HFFc6 (cell line): ENCODE measurements at regions not wholly inside any gene's neighbourhood (a gene's known extent, or its start where the extent isn't known, plus 50 kb on each side); places are given as distances from the start of the nearest gene placed in this dataset.

Experiments used
- DNase-seq: peaks from one replicate; pipeline ENCODE4 v3.0.0-alpha.2; 2018
- H3K27ac Mint-ChIP-seq: 2 replicates; pipeline ENCODE4 v1.8.0; 2020; ENCODE audit warnings: mild to moderate bottlenecking, mixed read lengths
- H3K27me3 Mint-ChIP-seq: 2 replicates; pipeline ENCODE4 v1.8.0; 2021; ENCODE audit warnings: mild to moderate bottlenecking, moderate library complexity, mixed read lengths; ENCODE audit not compliant: insufficient read depth
- H3K36me3 Mint-ChIP-seq: 2 replicates; pipeline ENCODE4 v1.8.0; 2021; ENCODE audit warnings: low read depth, mixed read lengths
- H3K4me1 Mint-ChIP-seq: 2 replicates; pipeline ENCODE4 v1.8.0; 2020; ENCODE audit warnings: low read depth, mixed read lengths
- H3K4me3 Mint-ChIP-seq: 2 replicates; pipeline ENCODE4 v1.8.0; 2020; ENCODE audit warnings: mild to moderate bottlenecking, moderate library complexity, mixed read lengths
- H3K9me3 Mint-ChIP-seq: 2 replicates; pipeline ENCODE4 v1.8.0; 2020; ENCODE audit warnings: mild to moderate bottlenecking, mixed read lengths
- CTCF ChIP-seq: fragments of 200-600 bp; sonication (generic); IDR thresholded peaks from 2 replicates; pipeline ENCODE4 v1.5.0; 2021; ENCODE audit warnings: antibody characterized with exemption, mild to moderate bottlenecking

DNA sequence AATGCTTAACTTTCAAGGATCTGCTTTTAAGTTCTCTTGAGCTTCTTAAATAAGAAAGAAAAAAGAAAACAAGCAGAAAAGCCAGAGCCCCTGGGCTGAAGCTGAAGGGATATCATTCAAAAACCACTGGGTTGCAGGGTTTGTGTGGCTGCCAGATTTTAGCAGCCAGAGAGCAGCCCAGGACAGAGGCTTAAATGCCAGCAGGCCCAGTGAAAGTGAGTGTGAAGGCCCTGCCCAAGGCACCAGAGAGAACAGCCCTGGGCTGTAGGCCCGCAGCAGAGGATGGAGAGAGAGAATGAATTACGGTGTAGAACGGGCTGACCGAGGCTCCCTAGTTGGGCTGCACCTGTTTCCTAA is 106.3 kb upstream of the BOC start:
- no peak for TF ChIP-seq CTCF
- no peak overlapping the region for H3K4me3 Mint-ChIP-seq
- no peaks in the 10 kb centered on the region for H3K9me3 Mint-ChIP-seq
- H3K36me3 Mint-ChIP-seq, result no peaks in the 10 kb centered on the region
- peaks cover 41% of the 10 kb centered on the region for H3K27me3 Mint-ChIP-seq
- DNase-seq, result no peak
- no peak overlapping the region for H3K27ac Mint-ChIP-seq
- H3K4me1 Mint-ChIP-seq, result no peaks in the 10 kb centered on the region

DNA sequence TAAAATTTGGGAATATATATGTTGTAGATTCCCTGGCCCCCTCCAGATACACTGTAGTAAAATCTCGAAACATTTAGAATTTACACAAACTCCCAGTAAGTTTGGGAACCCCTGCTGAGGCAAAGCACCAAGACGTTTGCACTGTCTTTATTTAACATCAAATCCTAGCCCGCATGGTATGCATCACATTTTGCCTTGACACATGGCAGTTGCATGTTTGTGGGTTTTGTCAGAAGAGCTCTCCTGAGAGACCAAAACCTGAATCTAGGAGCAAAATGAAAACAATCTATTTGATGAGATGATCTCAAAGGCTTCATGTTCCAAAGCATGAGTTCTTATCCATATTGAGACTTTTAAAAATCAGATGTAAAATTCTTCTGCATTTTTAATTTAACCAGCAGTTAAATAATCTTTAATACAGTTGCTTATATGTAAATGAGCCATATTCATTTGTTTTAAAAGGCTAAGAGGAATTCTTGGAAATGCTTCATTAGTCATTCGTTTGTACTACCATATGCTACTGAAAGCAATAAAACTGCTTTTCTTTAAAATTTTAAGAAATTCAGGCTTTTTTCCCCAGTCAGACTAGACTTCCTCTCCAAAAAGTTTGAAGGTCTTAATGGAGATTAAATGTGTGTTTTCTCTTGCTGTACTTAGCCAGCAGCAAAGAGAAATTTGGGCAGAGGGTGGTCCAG is 105.2 kb upstream of the BOC start:
- no peak for DNase-seq
- Mint-ChIP-seq H3K27ac (no peak overlapping the region), H3K4me3 (no peak overlapping the region), H3K36me3 (no peaks in the 10 kb centered on the region), H3K4me1 (peaks cover 6% of the 10 kb centered on the region), H3K9me3 (no peaks in the 10 kb centered on the region), H3K27me3 (peaks cover 44% of the 10 kb centered on the region)
- no peak for TF ChIP-seq CTCF

- TF ChIP-seq CTCF, result no peak
- peaks cover 11% of the 10 kb centered on the region for H3K4me1 Mint-ChIP-seq
- no peak for DNase-seq
- no peaks in the 10 kb centered on the region for H3K36me3 Mint-ChIP-seq
- H3K27ac Mint-ChIP-seq, result no peak overlapping the region
- no peak overlapping the region for H3K4me3 Mint-ChIP-seq
- peaks cover 50% of the 10 kb centered on the region for H3K27me3 Mint-ChIP-seq
- H3K9me3 Mint-ChIP-seq, result no peaks in the 10 kb centered on the region
Measured at GRCh38 chr3:113110267-113110666, 101.1 kb upstream of the BOC start.

GRCh38 chr3:113111011-113111707 is 100.2 kb upstream of the BOC start:
- no peak overlapping the region for H3K27ac Mint-ChIP-seq
- no peak for TF ChIP-seq CTCF
- DNase-seq, result peak; percentile 4
- no peak overlapping the region for H3K4me3 Mint-ChIP-seq
- no peaks in the 10 kb centered on the region for H3K9me3 Mint-ChIP-seq
- peaks cover 11% of the 10 kb centered on the region for H3K4me1 Mint-ChIP-seq
- H3K36me3 Mint-ChIP-seq, result no peaks in the 10 kb centered on the region
- peaks cover 42% of the 10 kb centered on the region for H3K27me3 Mint-ChIP-seq

DNA sequence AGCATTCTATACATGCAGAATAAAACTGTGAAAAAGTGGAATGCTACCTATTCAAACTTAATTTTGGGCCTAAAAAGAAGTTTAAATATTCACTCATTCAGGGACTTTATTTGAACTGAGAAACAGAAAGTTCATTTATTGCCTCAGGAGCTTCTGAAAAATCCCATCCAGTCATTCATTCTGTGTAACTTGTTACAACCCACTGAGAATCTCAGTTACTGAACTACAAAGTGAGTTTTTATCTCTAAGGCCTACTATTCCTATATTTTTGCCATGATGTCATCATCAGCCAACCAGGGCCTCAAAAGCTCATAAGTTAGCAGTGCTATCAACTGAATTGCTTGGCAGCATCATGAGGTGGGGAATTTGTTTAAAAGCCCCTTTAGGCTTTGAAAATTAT is 98.0 kb upstream of the BOC start:
- TF ChIP-seq CTCF, result no peak
- Mint-ChIP-seq H3K27me3 (peaks cover 32% of the 10 kb centered on the region), H3K36me3 (no peaks in the 10 kb centered on the region), H3K9me3 (no peaks in the 10 kb centered on the region), H3K4me3 (no peak overlapping the region), H3K27ac (no peak overlapping the region), H3K4me1 (peaks cover 26% of the 10 kb centered on the region)
- DNase-seq, result no peak
